ENCODE measurements at regions not wholly inside any gene's neighbourhood (a gene's known extent, or its start where the extent isn't known, plus 50 kb on each side); places are given as distances from the start of the nearest gene placed in this dataset.
"Not testable (repeated sequence)": the region's sequence is repeated elsewhere in the genome, so short reads cannot be mapped to it uniquely, and the experiment has no call there.

- no peak for DNase-seq (ENCODE audit: low spot score)
Measured at GRCh38 chr1:187838335-187839293, 1009.9 kb downstream of the PLA2G4A start.

GRCh38 chr1:187839873-187840272 lies 1011.1 kb downstream of the PLA2G4A start:
- no peak for DNase-seq (ENCODE audit: low spot score)

- DNase-seq (ENCODE audit: low spot score), result no peak
Measured at GRCh38 chr1:187840557-187840956, 1011.8 kb downstream of the PLA2G4A start.

GRCh38 chr1:187842406-187843165 lies 1013.8 kb downstream of the PLA2G4A start:
- DNase-seq (ENCODE audit: low spot score), result no peak

GRCh38 chr1:187844313-187844712 lies 1015.6 kb downstream of the PLA2G4A start:
- DNase-seq (ENCODE audit: low spot score), result no peak

GRCh38 chr1:187847531-187847930 lies 1018.8 kb downstream of the PLA2G4A start:
- no peak for DNase-seq (ENCODE audit: low spot score)

- DNase-seq (ENCODE audit: low spot score), result no peak
Measured at GRCh38 chr1:187848321-187848720, 1019.6 kb downstream of the PLA2G4A start.

GRCh38 chr1:187850146-187850545 lies 1021.4 kb downstream of the PLA2G4A start:
- not testable (repeated sequence) for DNase-seq (ENCODE audit: low spot score)

- DNase-seq (ENCODE audit: low spot score), result no peak
Measured at GRCh38 chr1:187853505-187853904, 1024.8 kb downstream of the PLA2G4A start.

- no peak for DNase-seq (ENCODE audit: low spot score)
Measured at GRCh38 chr1:187854457-187854856, 1025.7 kb downstream of the PLA2G4A start.

- no peak for DNase-seq (ENCODE audit: low spot score)
Measured at GRCh38 chr1:187862506-187862905, 1033.8 kb downstream of the PLA2G4A start.

- DNase-seq (ENCODE audit: low spot score), result no peak
Measured at GRCh38 chr1:187870552-187870951, 1041.8 kb downstream of the PLA2G4A start.

GRCh38 chr1:187871177-187871845 lies 1042.6 kb downstream of the PLA2G4A start:
- no peak for DNase-seq (ENCODE audit: low spot score)

- DNase-seq (ENCODE audit: low spot score), result no peak
Measured at GRCh38 chr1:187872550-187872949, 1043.8 kb downstream of the PLA2G4A start.

GRCh38 chr1:187873126-187873525 lies 1044.4 kb downstream of the PLA2G4A start:
- DNase-seq (ENCODE audit: low spot score), result no peak

- DNase-seq (ENCODE audit: low spot score), result no peak
Measured at GRCh38 chr1:187876775-187877174, 1048.0 kb downstream of the PLA2G4A start.

- no peak for DNase-seq (ENCODE audit: low spot score)
Measured at GRCh38 chr1:187877220-187877619, 1048.5 kb downstream of the PLA2G4A start.

GRCh38 chr1:187878883-187879282 lies 1050.1 kb downstream of the PLA2G4A start:
- no peak for DNase-seq (ENCODE audit: low spot score)

- DNase-seq (ENCODE audit: low spot score), result no peak
Measured at GRCh38 chr1:187883356-187883755, 1054.6 kb downstream of the PLA2G4A start.

GRCh38 chr1:187891993-187892682 lies 1063.4 kb downstream of the PLA2G4A start:
- no peak for DNase-seq (ENCODE audit: low spot score)

GRCh38 chr1:187892683-187893039 lies 1063.9 kb downstream of the PLA2G4A start:
- no peak for DNase-seq (ENCODE audit: low spot score)

GRCh38 chr1:187893471-187893870 lies 1064.7 kb downstream of the PLA2G4A start:
- DNase-seq (ENCODE audit: low spot score), result no peak
